Neural cell (in vitro differentiated cells): ENCODE measurements at regions not wholly inside any gene's neighbourhood (a gene's known extent, or its start where the extent isn't known, plus 50 kb on each side); places are given as distances from the start of the nearest gene placed in this dataset.

Experiments
- H2AFZ ChIP-seq: fragments of 200-600, 300-800 bp; sonication (generic), shearing (Covaris generic); 2 replicates; pipeline ENCODE4 v1.6.0; 2014; ENCODE audit warnings: low read depth, mild to moderate bottlenecking, antibody characterized with exemption, low read length, moderate library complexity
- H3F3A ChIP-seq: fragments of 200-600 bp; shearing (Covaris generic); 2 replicates; pipeline ENCODE4 v1.6.1; 2016; ENCODE audit warnings: mild to moderate bottlenecking, moderate library complexity, mixed read lengths, antibody characterized with exemption, low read length; ENCODE audit not compliant: insufficient read depth, poor library complexity, severe bottlenecking
- H3K27ac ChIP-seq: fragments of 200-600, 300-800 bp; sonication (generic), shearing (Covaris generic); 2 replicates; pipeline ENCODE4 v1.5.1; 2014; ENCODE audit warnings: mild to moderate bottlenecking, low read length, moderate library complexity
- H3K27me3 ChIP-seq: fragments of 300-800, 200-600 bp; sonication (generic), shearing (Covaris generic); 2 replicates; pipeline ENCODE4 v1.6.0; 2014; ENCODE audit warnings: mild to moderate bottlenecking, low read depth, low read length, moderate library complexity; ENCODE audit not compliant: insufficient read depth
- H3K36me3 ChIP-seq: fragments of 300-800, 200-600 bp; sonication (generic), shearing (Covaris generic); 2 replicates; pipeline ENCODE4 v1.5.1; 2014; ENCODE audit warnings: mild to moderate bottlenecking, antibody characterized with exemption, low read length, moderate library complexity; ENCODE audit not compliant: insufficient read depth
- H3K4me2 ChIP-seq: fragments of 300-800, 200-600 bp; sonication (generic), shearing (Covaris generic); 2 replicates; pipeline ENCODE4 v1.6.0; 2014; ENCODE audit warnings: mild to moderate bottlenecking, low read length
- H3K4me3 ChIP-seq: fragments of 300-800, 200-600 bp; sonication (generic), shearing (Covaris generic); 2 replicates; pipeline ENCODE4 v1.5.1; 2014; ENCODE audit warnings: mild to moderate bottlenecking, low read length, moderate library complexity
- H3K79me2 ChIP-seq: fragments of 200-600 bp; shearing (Covaris generic); replicated peaks from 2 replicates; pipeline ENCODE4 v1.6.0; 2014; ENCODE audit warnings: mild to moderate bottlenecking, low read length, moderate library complexity; ENCODE audit not compliant: insufficient read depth
- H3K9ac ChIP-seq: fragments of 300-800, 200-600 bp; sonication (generic), shearing (Covaris generic); 2 replicates; pipeline ENCODE4 v1.6.1; 2016; ENCODE audit warnings: mild to moderate bottlenecking, low read length, mixed read lengths
- H3K9me2 ChIP-seq: fragments of 200-600 bp; shearing (Covaris generic); 2 replicates; pipeline ENCODE4 v1.6.1; 2016; ENCODE audit warnings: mild to moderate bottlenecking, low read length, mixed read lengths; ENCODE audit not compliant: insufficient read depth
- H3K9me3 ChIP-seq: fragments of 200-600, 300-800 bp; sonication (generic), shearing (Covaris generic); 2 replicates; pipeline ENCODE4 v1.6.1; 2016; ENCODE audit warnings: mild to moderate bottlenecking, mixed run types, low read length, moderate library complexity, mixed read lengths
- H4K20me1 ChIP-seq: fragments of 200-600 bp; shearing (Covaris generic); 2 replicates; pipeline ENCODE4 v1.6.1; 2016; ENCODE audit warnings: mild to moderate bottlenecking, mixed run types; ENCODE audit not compliant: insufficient read depth
- CTCF ChIP-seq: fragments of 450-650 bp; IDR thresholded peaks from 2 replicates; pipeline ENCODE4 v1.5.1; 2014; ENCODE audit warnings: antibody characterized with exemption, mild to moderate bottlenecking, moderate library complexity; ENCODE audit not compliant: poor library complexity, severe bottlenecking
- EP300 ChIP-seq: fragments of 450-650 bp; conservative IDR thresholded peaks from 2 replicates; pipeline ENCODE4 v1.6.1; 2014; ENCODE audit warnings: antibody characterized with exemption, mild to moderate bottlenecking, moderate library complexity; ENCODE audit not compliant: poor library complexity, severe bottlenecking
- EZH2 ChIP-seq: fragments of 200-600, 300-800 bp; shearing (Covaris generic), sonication (generic); IDR thresholded peaks from 2 replicates; pipeline ENCODE4 v1.6.1; 2014; ENCODE audit warnings: antibody characterized with exemption, low read length, borderline replicate concordance, mild to moderate bottlenecking; ENCODE audit not compliant: insufficient read depth, poor library complexity, severe bottlenecking
- MXI1 ChIP-seq: fragments of 450-650 bp; conservative IDR thresholded peaks from 2 replicates; pipeline ENCODE4 v1.6.1; 2014; ENCODE audit warnings: antibody characterized with exemption, mild to moderate bottlenecking; ENCODE audit not compliant: poor library complexity, severe bottlenecking
- POLR2AphosphoS5 ChIP-seq: IDR thresholded peaks from 2 replicates; pipeline ENCODE4 v1.6.1; 2012
- RAD21 ChIP-seq: fragments of 450-650 bp; conservative IDR thresholded peaks from 2 replicates; pipeline ENCODE4 v1.6.1; 2014; ENCODE audit warnings: antibody characterized with exemption, mild to moderate bottlenecking, moderate library complexity
- REST ChIP-seq: IDR thresholded peaks from 2 replicates; pipeline ENCODE4 v1.6.1; 2012; ENCODE audit warnings: borderline replicate concordance
- SMC3 ChIP-seq: fragments of 450-650 bp; conservative IDR thresholded peaks from 2 replicates; pipeline ENCODE4 v1.6.1; 2014; ENCODE audit warnings: antibody characterized with exemption, mild to moderate bottlenecking, moderate library complexity; ENCODE audit not compliant: poor library complexity
- TAF1 ChIP-seq: IDR thresholded peaks from 2 replicates; pipeline ENCODE4 v1.6.1; 2012; ENCODE audit warnings: low read depth

DNA sequence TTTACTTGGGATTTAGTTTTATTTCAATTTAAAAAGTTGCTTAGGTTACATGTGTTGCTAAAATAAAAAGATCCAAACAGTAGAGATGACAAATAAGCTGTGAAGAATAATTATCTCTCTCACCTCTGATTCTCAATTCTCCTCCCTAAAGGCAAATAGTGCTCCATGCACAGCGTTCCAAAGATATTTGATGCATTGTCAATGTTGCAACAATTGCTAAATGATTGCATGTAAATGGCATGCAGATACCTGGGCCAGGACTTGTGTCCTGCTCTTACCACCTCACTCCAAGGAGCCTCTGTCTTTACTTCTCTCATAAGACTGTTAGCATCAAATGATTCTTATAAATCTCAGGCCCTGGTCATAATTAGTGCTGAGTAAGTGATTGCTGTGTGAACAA is 217.7 kb downstream of the SEC23IP start:
- no peak overlapping the region for H3K27ac ChIP-seq
- no peak overlapping the region for H2AFZ ChIP-seq
- no peak overlapping the region for H3K4me2 ChIP-seq
- no peaks in the 10 kb centered on the region for H4K20me1 ChIP-seq
- no peaks in the 10 kb centered on the region for H3K79me2 ChIP-seq
- no peaks in the 10 kb centered on the region for H3K9me2 ChIP-seq
- no peaks in the 10 kb centered on the region for H3K27me3 ChIP-seq
- no peaks in the 10 kb centered on the region for H3F3A ChIP-seq
- TF ChIP-seq CTCF (no peak), REST (no peak), EZH2 (no peak), EP300 (no peak), RAD21 (no peak), POLR2AphosphoS5 (no peak), TAF1 (no peak), MXI1 (no peak), SMC3 (no peak)
- no peaks in the 10 kb centered on the region for H3K9me3 ChIP-seq
- H3K9ac ChIP-seq, result no peak overlapping the region
- H3K36me3 ChIP-seq, result no peaks in the 10 kb centered on the region
- no peak overlapping the region for H3K4me3 ChIP-seq

DNA sequence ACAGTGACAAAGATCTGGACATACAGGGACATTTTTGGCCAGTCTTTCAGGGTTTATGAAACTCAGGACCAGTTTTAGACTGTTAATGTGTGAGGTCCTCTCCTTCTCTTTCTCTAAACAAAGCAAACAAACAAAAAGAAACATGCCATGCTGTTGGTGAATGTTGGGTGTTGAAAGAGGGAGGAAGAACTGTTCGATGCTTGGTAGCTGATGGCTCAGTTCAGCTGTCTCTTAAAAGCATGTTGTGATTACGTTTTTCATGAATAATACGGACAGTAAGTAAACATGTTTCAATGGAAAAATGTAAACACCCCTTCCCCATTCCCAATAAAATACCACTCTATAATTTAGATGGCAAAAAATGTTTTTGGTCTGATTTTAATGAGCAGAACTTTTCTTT is 219.1 kb downstream of the SEC23IP start:
- H3K36me3 ChIP-seq, result no peaks in the 10 kb centered on the region
- TF ChIP-seq SMC3, result no peak
- H3K27ac ChIP-seq, result no peak overlapping the region
- H2AFZ ChIP-seq, result no peak overlapping the region
- no peak overlapping the region for H3K4me3 ChIP-seq
- H3K9ac ChIP-seq, result no peak overlapping the region
- no peaks in the 10 kb centered on the region for H4K20me1 ChIP-seq
- no peaks in the 10 kb centered on the region for H3K9me2 ChIP-seq
- H3K9me3 ChIP-seq, result no peaks in the 10 kb centered on the region
- no peaks in the 10 kb centered on the region for H3F3A ChIP-seq
- H3K27me3 ChIP-seq, result no peaks in the 10 kb centered on the region
- no peaks in the 10 kb centered on the region for H3K79me2 ChIP-seq
- H3K4me2 ChIP-seq, result no peak overlapping the region

GRCh38 chr10:120112809-120113208 is 220.3 kb downstream of the SEC23IP start:
- no peaks in the 10 kb centered on the region for H3K9me3 ChIP-seq
- no peak for TF ChIP-seq TAF1
- no peak for TF ChIP-seq EP300

More at GRCh38 chr10:120112809-120113208, 220.3 kb downstream of the SEC23IP start:
- no peaks in the 10 kb centered on the region for H3F3A ChIP-seq
- no peaks in the 10 kb centered on the region for H3K27me3 ChIP-seq
- H3K9me2 ChIP-seq, result no peaks in the 10 kb centered on the region
- H3K4me3 ChIP-seq, result no peak overlapping the region
- no peaks in the 10 kb centered on the region for H3K36me3 ChIP-seq
- H3K4me2 ChIP-seq, result no peak overlapping the region
- no peaks in the 10 kb centered on the region for H4K20me1 ChIP-seq
- no peak overlapping the region for H3K9ac ChIP-seq
- H3K27ac ChIP-seq, result no peak overlapping the region
- no peak overlapping the region for H2AFZ ChIP-seq
- no peaks in the 10 kb centered on the region for H3K79me2 ChIP-seq
